H1 (cell line): ENCODE measurements at regions not wholly inside any gene's neighbourhood (a gene's known extent, or its start where the extent isn't known, plus 50 kb on each side); places are given as distances from the start of the nearest gene placed in this dataset.

Source experiments
- EZH2 ChIP-seq: fragments of 200-600 bp; sonication (generic); IDR thresholded peaks from 2 replicates; pipeline ENCODE4 v1.7.1; 2012; ENCODE audit warnings: low read depth, mild to moderate bottlenecking, moderate library complexity, low read length, inconsistent platforms; ENCODE audit not compliant: severe bottlenecking
- GTF2F1 ChIP-seq: IDR thresholded peaks from 2 replicates; pipeline ENCODE4 v1.6.1; 2012; ENCODE audit warnings: low read depth, low read length, improper control_type of control experiment, borderline replicate concordance
- HDAC6 ChIP-seq: IDR thresholded peaks from one replicate; pipeline ENCODE4 v1.7.1; 2012; ENCODE audit warnings: low read depth, mild to moderate bottlenecking, inconsistent platforms, low read length, moderate library complexity
- TF ChIP-seq, protein P1 (sequence below): fragments of 300-600 bp; sonication (generic); IDR thresholded peaks from 2 replicates; pipeline ENCODE4 v1.7.1; 2012; ENCODE audit warnings: low read length, moderate library complexity, mild to moderate bottlenecking, inconsistent platforms; ENCODE audit not compliant: insufficient replicate concordance

DNA sequence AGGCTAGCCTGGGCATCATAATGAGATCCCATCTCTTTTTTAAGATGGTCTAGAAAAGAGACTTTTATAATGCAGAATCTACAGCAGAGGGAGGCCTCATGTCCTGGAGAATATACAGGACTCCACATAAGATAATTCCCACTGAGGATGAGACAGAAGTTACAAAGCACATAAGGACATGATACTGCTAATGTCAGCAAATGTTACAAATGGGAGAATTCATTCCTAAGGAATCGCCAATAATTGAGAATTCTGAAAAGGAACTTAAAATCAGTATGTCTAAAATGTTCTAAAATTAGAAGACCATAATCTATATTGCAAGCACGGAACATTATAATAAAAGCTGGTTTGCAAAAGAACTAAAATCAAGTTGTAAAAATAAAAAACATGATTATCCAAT, 131.6 kb upstream of the PKDCC start (continued):
- TF ChIP-seq, protein P1, sequence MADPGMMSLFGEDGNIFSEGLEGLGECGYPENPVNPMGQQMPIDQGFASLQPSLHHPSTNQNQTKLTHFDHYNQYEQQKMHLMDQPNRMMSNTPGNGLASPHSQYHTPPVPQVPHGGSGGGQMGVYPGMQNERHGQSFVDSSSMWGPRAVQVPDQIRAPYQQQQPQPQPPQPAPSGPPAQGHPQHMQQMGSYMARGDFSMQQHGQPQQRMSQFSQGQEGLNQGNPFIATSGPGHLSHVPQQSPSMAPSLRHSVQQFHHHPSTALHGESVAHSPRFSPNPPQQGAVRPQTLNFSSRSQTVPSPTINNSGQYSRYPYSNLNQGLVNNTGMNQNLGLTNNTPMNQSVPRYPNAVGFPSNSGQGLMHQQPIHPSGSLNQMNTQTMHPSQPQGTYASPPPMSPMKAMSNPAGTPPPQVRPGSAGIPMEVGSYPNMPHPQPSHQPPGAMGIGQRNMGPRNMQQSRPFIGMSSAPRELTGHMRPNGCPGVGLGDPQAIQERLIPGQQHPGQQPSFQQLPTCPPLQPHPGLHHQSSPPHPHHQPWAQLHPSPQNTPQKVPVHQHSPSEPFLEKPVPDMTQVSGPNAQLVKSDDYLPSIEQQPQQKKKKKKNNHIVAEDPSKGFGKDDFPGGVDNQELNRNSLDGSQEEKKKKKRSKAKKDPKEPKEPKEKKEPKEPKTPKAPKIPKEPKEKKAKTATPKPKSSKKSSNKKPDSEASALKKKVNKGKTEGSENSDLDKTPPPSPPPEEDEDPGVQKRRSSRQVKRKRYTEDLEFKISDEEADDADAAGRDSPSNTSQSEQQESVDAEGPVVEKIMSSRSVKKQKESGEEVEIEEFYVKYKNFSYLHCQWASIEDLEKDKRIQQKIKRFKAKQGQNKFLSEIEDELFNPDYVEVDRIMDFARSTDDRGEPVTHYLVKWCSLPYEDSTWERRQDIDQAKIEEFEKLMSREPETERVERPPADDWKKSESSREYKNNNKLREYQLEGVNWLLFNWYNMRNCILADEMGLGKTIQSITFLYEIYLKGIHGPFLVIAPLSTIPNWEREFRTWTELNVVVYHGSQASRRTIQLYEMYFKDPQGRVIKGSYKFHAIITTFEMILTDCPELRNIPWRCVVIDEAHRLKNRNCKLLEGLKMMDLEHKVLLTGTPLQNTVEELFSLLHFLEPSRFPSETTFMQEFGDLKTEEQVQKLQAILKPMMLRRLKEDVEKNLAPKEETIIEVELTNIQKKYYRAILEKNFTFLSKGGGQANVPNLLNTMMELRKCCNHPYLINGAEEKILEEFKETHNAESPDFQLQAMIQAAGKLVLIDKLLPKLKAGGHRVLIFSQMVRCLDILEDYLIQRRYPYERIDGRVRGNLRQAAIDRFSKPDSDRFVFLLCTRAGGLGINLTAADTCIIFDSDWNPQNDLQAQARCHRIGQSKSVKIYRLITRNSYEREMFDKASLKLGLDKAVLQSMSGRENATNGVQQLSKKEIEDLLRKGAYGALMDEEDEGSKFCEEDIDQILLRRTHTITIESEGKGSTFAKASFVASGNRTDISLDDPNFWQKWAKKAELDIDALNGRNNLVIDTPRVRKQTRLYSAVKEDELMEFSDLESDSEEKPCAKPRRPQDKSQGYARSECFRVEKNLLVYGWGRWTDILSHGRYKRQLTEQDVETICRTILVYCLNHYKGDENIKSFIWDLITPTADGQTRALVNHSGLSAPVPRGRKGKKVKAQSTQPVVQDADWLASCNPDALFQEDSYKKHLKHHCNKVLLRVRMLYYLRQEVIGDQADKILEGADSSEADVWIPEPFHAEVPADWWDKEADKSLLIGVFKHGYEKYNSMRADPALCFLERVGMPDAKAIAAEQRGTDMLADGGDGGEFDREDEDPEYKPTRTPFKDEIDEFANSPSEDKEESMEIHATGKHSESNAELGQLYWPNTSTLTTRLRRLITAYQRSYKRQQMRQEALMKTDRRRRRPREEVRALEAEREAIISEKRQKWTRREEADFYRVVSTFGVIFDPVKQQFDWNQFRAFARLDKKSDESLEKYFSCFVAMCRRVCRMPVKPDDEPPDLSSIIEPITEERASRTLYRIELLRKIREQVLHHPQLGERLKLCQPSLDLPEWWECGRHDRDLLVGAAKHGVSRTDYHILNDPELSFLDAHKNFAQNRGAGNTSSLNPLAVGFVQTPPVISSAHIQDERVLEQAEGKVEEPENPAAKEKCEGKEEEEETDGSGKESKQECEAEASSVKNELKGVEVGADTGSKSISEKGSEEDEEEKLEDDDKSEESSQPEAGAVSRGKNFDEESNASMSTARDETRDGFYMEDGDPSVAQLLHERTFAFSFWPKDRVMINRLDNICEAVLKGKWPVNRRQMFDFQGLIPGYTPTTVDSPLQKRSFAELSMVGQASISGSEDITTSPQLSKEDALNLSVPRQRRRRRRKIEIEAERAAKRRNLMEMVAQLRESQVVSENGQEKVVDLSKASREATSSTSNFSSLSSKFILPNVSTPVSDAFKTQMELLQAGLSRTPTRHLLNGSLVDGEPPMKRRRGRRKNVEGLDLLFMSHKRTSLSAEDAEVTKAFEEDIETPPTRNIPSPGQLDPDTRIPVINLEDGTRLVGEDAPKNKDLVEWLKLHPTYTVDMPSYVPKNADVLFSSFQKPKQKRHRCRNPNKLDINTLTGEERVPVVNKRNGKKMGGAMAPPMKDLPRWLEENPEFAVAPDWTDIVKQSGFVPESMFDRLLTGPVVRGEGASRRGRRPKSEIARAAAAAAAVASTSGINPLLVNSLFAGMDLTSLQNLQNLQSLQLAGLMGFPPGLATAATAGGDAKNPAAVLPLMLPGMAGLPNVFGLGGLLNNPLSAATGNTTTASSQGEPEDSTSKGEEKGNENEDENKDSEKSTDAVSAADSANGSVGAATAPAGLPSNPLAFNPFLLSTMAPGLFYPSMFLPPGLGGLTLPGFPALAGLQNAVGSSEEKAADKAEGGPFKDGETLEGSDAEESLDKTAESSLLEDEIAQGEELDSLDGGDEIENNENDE, result no peak
- no peak for TF ChIP-seq HDAC6
- no peak for TF ChIP-seq EZH2
- no peak for TF ChIP-seq GTF2F1
